ENCODE measurements at regions not wholly inside any gene's neighbourhood (a gene's known extent, or its start where the extent isn't known, plus 50 kb on each side); places are given as distances from the start of the nearest gene placed in this dataset.

- ATAC-seq (ENCODE audit: poor library complexity) (no peak), DNase-seq (no peak)
- no peak for TF ChIP-seq CTCF (IDR thresholded peaks at IDR 0.05)
- Mint-ChIP-seq H3K4me1 (ENCODE audit: low read depth) (peaks cover 21% of the 10 kb centered on the region), H3K27me3 (peaks cover 3% of the 10 kb centered on the region), H3K27ac (no peak overlapping the region), H3K4me3 (no peak overlapping the region), H3K9me3 (no peaks in the 10 kb centered on the region), H3K36me3 (ENCODE audit: low read depth) (no peaks in the 10 kb centered on the region)
- Histone ChIP-seq H3K9me3 (ENCODE audit: control insufficient read depth in 1 of 2, insufficient read depth in 1 of 2, low read length in 2 of 2) (no peaks in the 10 kb centered on the region), H3K4me1 (ENCODE audit: insufficient read depth, low read length) (peaks cover 15% of the 10 kb centered on the region), H3K27ac (ENCODE audit: low read depth in 1 of 2, low read length in 2 of 2) (no peak overlapping the region), H3K4me3 (ENCODE audit: low read length) (no peak overlapping the region), H3K27me3 (ENCODE audit: control insufficient read depth in 1 of 2, insufficient read depth in 2 of 2, low read length in 2 of 2) (no peaks in the 10 kb centered on the region), H3K36me3 (ENCODE audit: insufficient read depth, low read length) (no peaks in the 10 kb centered on the region)
- ChIA-PET CTCF (no interaction called here), POLR2A (no interaction called here)
- intact Hi-C loops (cut with DNase I, micrococcal nuclease): no loop called here
Observed at GRCh38 chr10:31140716-31141115, 109.1 kb upstream of the ZNF438 start.

GRCh38 chr10:31142026-31142425 lies 110.4 kb upstream of the ZNF438 start:
- DNase-seq (no peak), ATAC-seq (ENCODE audit: poor library complexity) (no peak)
- Histone ChIP-seq H3K27me3 (ENCODE audit: control insufficient read depth in 1 of 2, insufficient read depth in 2 of 2, low read length in 2 of 2) (no peaks in the 10 kb centered on the region), H3K9me3 (ENCODE audit: control insufficient read depth in 1 of 2, insufficient read depth in 1 of 2, low read length in 2 of 2) (no peaks in the 10 kb centered on the region), H3K4me3 (ENCODE audit: low read length) (no peak overlapping the region), H3K36me3 (ENCODE audit: insufficient read depth, low read length) (no peaks in the 10 kb centered on the region), H3K27ac (ENCODE audit: low read depth in 1 of 2, low read length in 2 of 2) (no peak overlapping the region), H3K4me1 (ENCODE audit: insufficient read depth, low read length) (peaks cover 13% of the 10 kb centered on the region)
- Mint-ChIP-seq H3K27me3 (peaks cover 5% of the 10 kb centered on the region), H3K4me1 (ENCODE audit: low read depth) (peaks cover 19% of the 10 kb centered on the region), H3K36me3 (ENCODE audit: low read depth) (no peaks in the 10 kb centered on the region), H3K4me3 (no peak overlapping the region), H3K27ac (no peak overlapping the region), H3K9me3 (no peaks in the 10 kb centered on the region)
- intact Hi-C loops (cut with DNase I, micrococcal nuclease): no loop called here
- POLR2A ChIA-PET: no interaction called here
- no peak for TF ChIP-seq CTCF (IDR thresholded peaks at IDR 0.05)
- CTCF ChIA-PET: interaction anchor here (0.9 kb wide), 1 partner anchor 10 kb away, joined by 3 read pairs; no protein-coding TSS in a partner anchor

DNA sequence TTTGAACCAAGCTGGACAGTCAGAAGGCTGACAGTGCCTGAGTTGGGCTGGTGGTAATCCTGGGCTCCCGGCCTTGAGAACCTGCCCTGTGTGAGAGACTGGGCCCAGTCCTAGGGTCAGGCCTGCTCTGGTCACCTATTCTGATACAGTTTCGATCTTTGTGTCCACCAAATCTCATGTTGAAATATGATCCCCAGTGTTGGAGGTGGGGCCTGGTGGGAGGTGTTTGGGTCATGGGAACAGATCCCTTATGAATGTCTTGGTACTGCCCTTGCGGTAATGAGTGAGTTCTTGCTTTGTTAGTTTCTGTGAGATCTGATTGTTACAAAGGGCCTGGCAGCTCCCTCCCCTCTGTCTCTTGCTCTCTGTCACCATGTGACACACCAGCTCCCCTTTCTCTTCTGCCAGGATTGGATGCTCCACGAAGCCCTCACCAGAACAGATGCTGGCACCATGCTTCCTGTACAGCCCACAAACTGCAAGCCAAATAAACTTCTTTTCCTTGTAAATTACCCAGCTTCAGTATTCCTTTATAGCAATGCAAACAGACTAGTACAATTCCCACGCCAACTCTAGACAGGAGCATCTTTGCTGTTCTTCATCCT lies 111.8 kb upstream of the ZNF438 start:
- no peaks in the 10 kb centered on the region for H3K36me3 ChIP-seq (ENCODE audit: insufficient read depth, low read length)
- no peak for TF ChIP-seq CTCF (IDR thresholded peaks at IDR 0.05)
- H3K27ac ChIP-seq (ENCODE audit: low read depth in 1 of 2, low read length in 2 of 2): no peak overlapping the region
- no peak overlapping the region for H3K4me3 ChIP-seq (ENCODE audit: low read length)
- peaks cover 8% of the 10 kb centered on the region for H3K27me3 Mint-ChIP-seq
- H3K4me1 Mint-ChIP-seq (ENCODE audit: low read depth): peaks cover 15% of the 10 kb centered on the region
- DNase-seq: no peak
- no peaks in the 10 kb centered on the region for H3K27me3 ChIP-seq (ENCODE audit: control insufficient read depth in 1 of 2, insufficient read depth in 2 of 2, low read length in 2 of 2)
- intact Hi-C loops (cut with DNase I, micrococcal nuclease): no loop called here
- no peak overlapping the region for H3K27ac Mint-ChIP-seq
- no peaks in the 10 kb centered on the region for H3K9me3 ChIP-seq (ENCODE audit: control insufficient read depth in 1 of 2, insufficient read depth in 1 of 2, low read length in 2 of 2)
- H3K4me3 Mint-ChIP-seq: no peak overlapping the region
- H3K9me3 Mint-ChIP-seq: no peaks in the 10 kb centered on the region
- POLR2A ChIA-PET: no interaction called here
- CTCF ChIA-PET: no interaction called here
- ATAC-seq (ENCODE audit: poor library complexity): no peak
- no peaks in the 10 kb centered on the region for H3K36me3 Mint-ChIP-seq (ENCODE audit: low read depth)
- H3K4me1 ChIP-seq (ENCODE audit: insufficient read depth, low read length): peaks cover 9% of the 10 kb centered on the region
